Epithelial cell of esophagus (primary cell): ENCODE measurements at regions not wholly inside any gene's neighbourhood (a gene's known extent, or its start where the extent isn't known, plus 50 kb on each side); places are given as distances from the start of the nearest gene placed in this dataset.

ENCODE experiments used
- DNase-seq: peaks from one replicate; pipeline ENCODE4 v3.0.0; 2010; ENCODE audit warnings: low read depth
- H3K4me3 ChIP-seq: 2 replicates; pipeline ENCODE4 v1.5.1; 2011; ENCODE audit warnings: mild to moderate bottlenecking, low read length, control low read depth
- CTCF ChIP-seq: IDR thresholded peaks from 2 replicates; pipeline ENCODE4 v1.5.1; 2011; ENCODE audit warnings: low read depth, mild to moderate bottlenecking, low read length, control low read depth, inconsistent platforms; ENCODE audit not compliant: insufficient read depth; ENCODE audit errors: missing control alignments

GRCh38 chr15:36495456-36495991, 83.9 kb upstream of the CDIN1 start:
- no peak overlapping the region for H3K4me3 ChIP-seq
- no peak for DNase-seq
- TF ChIP-seq CTCF: no peak

- TF ChIP-seq CTCF: no peak
- no peak for DNase-seq
- no peak overlapping the region for H3K4me3 ChIP-seq
These were observed 81.5 kb upstream of the CDIN1 start for GRCh38 chr15:36497901-36498300.

GRCh38 chr15:36498401-36498800, 81.0 kb upstream of the CDIN1 start:
- TF ChIP-seq CTCF: no peak
- H3K4me3 ChIP-seq: no peak overlapping the region
- DNase-seq: no peak

GRCh38 chr15:36498916-36499315, 80.5 kb upstream of the CDIN1 start:
- DNase-seq: no peak
- no peak overlapping the region for H3K4me3 ChIP-seq
- no peak for TF ChIP-seq CTCF

- TF ChIP-seq CTCF: no peak
- DNase-seq: no peak
These were observed 79.7 kb upstream of the CDIN1 start for GRCh38 chr15:36499412-36500389.

GRCh38 chr15:36501063-36501678, 78.3 kb upstream of the CDIN1 start:
- DNase-seq: peak; percentile 69
- no peak overlapping the region for H3K4me3 ChIP-seq

More at GRCh38 chr15:36499412-36500389, 79.7 kb upstream of the CDIN1 start:
- H3K4me3 ChIP-seq: no peak overlapping the region

More at GRCh38 chr15:36501063-36501678, 78.3 kb upstream of the CDIN1 start:
- TF ChIP-seq CTCF: peak; percentile 93
